Astrocyte of the cerebellum (primary cell): ENCODE measurements at regions not wholly inside any gene's neighbourhood (a gene's known extent, or its start where the extent isn't known, plus 50 kb on each side); places are given as distances from the start of the nearest gene placed in this dataset.
"Not testable (repeated sequence)": the region's sequence is repeated elsewhere in the genome, so short reads cannot be mapped to it uniquely, and the experiment has no call there.

Experiments
- DNase-seq: peaks from one replicate; pipeline ENCODE4 v3.0.0-alpha.2; 2011; ENCODE audit warnings: low read depth
- H3K4me3 ChIP-seq: 2 replicates; pipeline ENCODE4 v1.5.1; 2011; ENCODE audit warnings: mild to moderate bottlenecking, low read depth, low read length, moderate library complexity
- CTCF ChIP-seq: IDR thresholded peaks from 2 replicates; pipeline ENCODE4 v1.5.1; 2012; ENCODE audit warnings: low read length, low read depth, moderate library complexity, mild to moderate bottlenecking; ENCODE audit errors: missing control alignments
- in situ Hi-C: cut with HindIII; loops from 2 replicates; pipeline ENCODE4 v1.10.0; 2017; ENCODE audit warnings: low sequenced_read_pairs

DNA sequence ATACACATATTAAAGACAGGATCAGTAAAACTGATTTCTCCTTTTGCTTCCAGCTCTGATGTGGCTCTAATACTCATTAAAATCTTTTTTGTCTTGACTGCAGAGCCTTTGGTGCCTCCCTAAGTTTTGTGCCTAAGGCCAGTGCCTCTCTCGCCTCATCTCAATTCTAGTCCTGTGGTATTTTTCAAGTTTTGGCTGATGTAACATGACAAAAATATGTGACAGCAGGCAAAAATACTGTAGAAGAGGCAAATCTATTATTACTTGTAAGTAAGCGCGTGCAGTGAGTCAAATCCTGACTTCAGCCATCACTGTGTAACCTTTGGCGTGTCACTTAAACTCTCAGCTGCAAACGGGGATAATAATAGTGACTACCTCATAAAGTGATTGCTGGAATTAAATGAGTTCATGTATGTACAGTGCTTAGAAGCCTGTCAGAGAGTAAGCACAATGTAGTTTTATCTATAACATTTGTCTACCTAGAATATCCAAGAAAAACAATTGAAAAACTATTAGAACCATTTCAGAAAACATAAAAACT is 74.0 kb downstream of the MAB21L3 start:
- no peak for TF ChIP-seq CTCF
- in situ Hi-C loops, result no loop called here
- DNase-seq, result no peak
- no peak overlapping the region for H3K4me3 ChIP-seq

- no peak for DNase-seq
- H3K4me3 ChIP-seq, result no peak overlapping the region
- no peak for TF ChIP-seq CTCF
- in situ Hi-C loops, result no loop called here
Measured at GRCh38 chr1:116189481-116189880, 78.3 kb downstream of the MAB21L3 start.

DNA sequence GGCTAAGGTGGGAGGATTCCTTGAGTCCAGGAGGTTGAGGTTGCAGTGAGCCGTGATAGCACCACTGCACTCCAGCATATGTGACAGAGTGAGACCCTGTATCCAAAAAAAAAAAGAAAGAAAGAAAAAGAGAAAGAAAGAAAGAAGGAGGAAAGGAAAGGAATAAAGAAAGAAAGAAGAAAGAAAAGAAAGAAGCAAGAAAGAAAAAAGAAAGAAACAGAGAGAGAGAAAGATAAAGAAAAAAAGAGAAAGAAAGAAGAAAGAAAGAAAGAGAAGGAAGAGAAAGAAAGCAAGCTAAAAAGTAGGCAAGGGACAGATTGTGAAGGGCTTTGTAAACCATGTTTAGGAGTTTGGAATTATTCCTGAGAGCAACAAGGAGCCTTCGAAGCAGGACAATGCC is 80.1 kb downstream of the MAB21L3 start:
- DNase-seq, result no peak
- no peak for TF ChIP-seq CTCF
- H3K4me3 ChIP-seq, result no peak overlapping the region
- in situ Hi-C loops, result no loop called here

DNA sequence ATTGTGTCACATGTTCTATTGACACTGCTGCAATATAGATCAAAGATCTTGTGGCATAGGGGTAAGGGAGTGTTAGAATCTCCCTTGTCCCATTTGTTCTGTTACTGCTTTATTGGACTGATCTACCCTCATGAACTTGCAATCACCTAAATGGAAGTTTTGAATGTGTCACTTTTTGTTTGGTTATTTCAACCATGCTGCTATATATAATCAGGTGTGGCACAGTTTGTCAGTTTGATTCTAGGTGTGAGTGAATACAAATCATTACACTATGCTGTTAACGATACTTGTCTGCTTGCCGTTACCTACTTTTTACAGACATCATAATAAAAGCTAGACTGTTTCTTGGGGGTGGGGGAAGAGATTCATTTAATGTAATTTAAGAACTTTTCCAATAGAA is 82.6 kb downstream of the MAB21L3 start:
- in situ Hi-C loops, result no loop called here
- no peak for TF ChIP-seq CTCF
- no peak overlapping the region for H3K4me3 ChIP-seq
- no peak for DNase-seq

DNA sequence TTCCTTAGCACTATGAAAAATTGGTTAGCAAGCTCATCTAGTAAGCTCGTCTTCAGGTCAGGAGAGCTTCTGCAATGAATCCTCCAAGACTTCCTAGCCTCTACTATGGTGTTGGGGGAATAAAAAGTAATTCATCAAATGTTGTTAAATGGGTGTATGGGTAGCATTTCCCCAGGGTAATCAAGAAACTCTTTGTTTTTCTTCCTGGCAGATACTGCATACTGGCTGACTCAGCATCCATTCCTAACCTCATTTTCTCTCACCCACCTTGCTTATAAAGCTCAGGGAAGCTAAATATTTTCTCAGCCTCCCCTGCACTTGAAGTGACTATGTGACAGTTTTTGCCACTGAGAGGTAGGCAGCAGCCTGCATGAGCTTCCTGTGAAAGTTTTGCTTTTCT is 83.4 kb downstream of the MAB21L3 start:
- TF ChIP-seq CTCF, result no peak
- in situ Hi-C loops, result no loop called here
- H3K4me3 ChIP-seq, result no peak overlapping the region
- DNase-seq, result no peak

DNA sequence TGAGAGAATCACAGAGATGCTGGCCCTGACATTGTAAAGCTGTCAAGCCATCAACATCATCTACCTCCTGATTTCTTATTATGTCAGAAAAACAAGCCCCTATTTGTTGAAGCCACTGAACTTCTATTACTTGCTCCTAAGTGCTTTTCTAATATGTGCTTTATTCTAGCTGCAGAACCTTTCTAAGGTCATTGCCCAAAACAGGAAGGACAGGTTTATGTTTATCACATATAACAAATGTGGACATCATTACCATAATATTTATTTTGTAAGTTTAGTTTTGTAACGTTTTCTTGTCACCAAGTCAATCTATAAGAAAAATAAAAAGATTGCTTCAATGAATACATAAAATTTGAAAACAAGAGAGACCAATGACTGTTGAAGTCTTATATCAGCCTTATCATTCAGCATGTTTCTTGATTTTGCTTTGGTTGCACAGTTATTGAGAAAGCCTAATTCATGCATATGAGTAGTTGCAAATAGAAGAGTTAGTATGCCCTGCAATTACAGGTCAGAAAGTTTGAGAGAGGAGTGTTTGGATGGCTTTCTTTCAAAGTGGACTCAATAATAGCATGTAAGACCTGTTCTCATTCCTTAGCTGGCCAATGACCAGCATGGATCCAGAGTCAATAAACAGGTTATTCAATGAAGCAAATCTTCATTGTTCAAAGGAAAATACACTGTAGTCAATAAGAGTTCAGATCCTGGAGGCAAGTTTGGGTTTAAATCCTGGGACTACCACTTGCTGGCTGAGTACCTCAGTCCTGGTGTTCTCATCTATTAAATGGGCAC is 84.1 kb downstream of the MAB21L3 start:
- no peak overlapping the region for H3K4me3 ChIP-seq
- in situ Hi-C loops, result no loop called here
- no peak for DNase-seq
- TF ChIP-seq CTCF, result no peak

DNA sequence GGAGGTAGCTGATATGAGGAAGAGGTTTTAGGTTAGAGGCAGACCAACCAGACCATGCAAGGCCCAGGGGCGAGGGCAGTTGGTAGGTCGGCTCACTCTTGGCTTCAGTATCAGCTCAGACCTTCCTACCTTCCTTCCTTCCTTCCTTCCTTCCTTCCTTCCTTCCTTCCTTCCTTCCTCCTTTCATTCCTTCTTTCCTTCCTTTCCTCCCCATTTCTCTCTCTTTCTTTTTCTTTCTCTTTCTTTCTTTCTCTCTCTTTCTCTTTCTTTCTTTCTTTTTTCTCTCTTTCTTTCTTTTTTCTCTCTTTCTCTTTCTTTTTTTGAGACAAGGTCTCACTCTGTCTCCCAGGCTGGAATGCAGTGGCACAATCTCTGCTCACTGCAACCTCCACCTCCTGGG is 89.1 kb downstream of the MAB21L3 start:
- H3K4me3 ChIP-seq, DNase-seq, in situ Hi-C loops: not testable (repeated sequence)
